NCI-H1092 (cell line): ENCODE measurements at regions not wholly inside any gene's neighbourhood (a gene's known extent, or its start where the extent isn't known, plus 50 kb on each side); places are given as distances from the start of the nearest gene placed in this dataset.
"Not testable (repeated sequence)": the region's sequence is repeated elsewhere in the genome, so short reads cannot be mapped to it uniquely, and the experiment has no call there.

Experiments
- DNase-seq: peaks from one replicate; lab custom pipeline; 2025; lab: John Stamatoyannopoulos, UW

DNA sequence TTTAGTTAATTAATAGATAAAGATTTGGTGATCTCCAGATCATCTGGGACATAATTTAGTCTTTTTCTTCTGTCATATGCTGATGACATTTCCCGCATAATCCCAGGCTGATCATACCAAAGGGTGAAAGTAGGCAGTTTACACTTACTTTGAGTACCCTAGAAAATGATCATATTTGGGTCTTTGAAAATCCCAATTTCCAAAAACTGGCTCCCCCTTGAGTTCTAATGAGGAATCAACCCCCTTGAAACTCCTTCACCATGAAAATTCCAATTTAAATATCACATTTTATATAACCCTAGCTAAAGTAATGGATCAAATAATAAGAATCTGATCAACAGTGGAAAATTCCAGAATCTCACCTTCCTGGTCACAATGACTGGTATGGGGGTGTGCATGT lies 223.4 kb downstream of the NAF1 start:
- DNase-seq, result no peak

DNA sequence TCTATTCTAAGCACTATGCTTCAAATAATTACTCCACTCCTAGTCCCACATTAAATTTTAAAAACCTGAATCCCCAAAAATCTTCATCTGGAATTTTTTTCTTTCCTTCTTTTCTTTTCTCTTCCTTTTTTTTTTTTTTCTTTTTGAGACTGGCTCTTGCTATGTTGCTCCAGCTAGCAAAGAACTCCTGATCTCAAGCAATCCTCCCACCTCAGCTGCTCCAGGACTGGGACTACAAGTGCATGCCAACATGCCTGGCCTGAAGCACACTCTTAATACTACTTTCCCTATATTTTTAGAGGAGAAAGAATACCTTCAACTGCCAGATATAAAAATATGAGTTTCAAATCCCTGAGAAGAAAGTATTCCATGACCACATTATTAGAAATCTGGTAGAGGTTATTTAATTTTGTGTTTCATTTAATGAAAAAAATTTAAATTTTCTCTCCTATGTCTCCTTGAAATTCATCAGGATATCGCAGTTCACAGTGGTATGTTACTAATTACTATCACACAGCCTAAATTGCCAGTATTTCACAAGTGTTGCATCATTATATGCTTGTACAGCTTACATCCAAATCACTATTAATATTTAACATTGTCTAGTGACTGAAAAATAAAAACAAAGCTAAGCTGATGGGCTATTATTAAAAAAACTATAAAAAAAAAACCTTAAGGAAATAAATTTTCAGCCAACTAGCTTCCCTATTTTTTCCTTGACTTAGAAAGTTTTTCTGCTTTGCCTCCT lies 227.8 kb downstream of the NAF1 start:
- no peak for DNase-seq

DNA sequence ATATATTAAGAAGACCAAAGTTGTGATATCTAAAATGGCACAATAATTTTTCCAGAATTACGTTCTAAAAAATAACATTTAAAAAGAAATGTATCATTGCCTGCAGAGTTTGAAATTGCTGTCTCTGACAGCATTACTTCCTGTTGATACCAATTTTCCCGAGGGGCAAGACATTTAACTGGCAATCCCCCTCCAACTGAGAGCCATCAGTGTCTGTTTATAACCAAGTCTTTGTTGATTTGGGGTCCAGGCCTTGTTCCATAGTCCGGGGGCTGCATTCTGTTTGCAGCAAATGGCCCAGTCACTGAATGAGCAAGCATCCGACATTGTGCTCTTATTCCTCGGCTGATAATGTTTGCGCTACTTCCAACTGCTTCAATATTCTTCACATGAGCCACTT lies 231.5 kb downstream of the NAF1 start:
- no peak for DNase-seq

DNA sequence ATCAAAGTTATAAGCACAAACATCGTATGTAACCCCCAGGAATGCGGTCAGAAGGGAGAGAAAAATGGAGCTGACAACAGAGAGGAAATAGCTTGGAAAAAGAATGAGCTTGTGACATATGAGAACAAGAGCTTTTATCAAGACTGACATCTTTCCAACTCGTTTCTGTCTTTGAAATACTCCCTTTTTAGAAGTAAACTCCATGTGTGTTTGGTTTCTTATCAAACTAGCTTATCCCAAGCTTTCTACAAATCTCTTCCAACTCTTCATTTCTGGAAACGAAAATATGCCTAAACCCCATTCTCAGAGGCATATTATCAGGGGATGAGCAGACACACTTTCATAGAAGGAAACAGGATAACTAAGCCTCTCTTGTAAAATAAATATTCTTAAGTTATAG lies 235.4 kb downstream of the NAF1 start:
- DNase-seq, result no peak

DNA sequence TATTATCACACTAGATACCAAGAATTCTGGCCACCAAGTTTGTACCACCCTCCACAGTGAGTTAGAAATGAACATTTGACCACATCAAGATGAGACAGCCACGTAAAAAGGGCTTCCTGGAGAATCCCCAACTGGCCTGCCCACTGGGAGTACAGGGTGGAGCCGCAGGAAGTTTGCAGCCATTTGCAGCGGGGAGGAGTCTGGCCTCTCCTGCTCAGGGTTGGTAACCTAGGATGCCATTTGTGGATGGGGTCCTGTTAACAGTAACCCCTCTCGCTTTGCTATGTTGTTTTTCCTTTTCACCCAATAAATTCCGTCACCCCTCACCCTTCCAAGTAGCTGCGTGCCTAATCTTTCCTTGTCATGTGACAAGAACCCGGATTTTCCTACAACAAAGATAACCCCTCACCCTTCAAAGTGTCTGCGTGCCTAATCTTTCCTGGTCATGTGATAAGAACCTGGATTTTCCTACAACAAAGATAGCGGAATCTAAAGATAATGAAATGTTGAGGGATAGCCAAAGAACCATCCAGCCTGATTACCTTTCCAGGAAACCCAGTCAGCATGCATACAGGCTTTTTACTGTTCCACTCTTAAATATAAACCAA lies 245.4 kb downstream of the NAF1 start:
- DNase-seq, result no peak

DNA sequence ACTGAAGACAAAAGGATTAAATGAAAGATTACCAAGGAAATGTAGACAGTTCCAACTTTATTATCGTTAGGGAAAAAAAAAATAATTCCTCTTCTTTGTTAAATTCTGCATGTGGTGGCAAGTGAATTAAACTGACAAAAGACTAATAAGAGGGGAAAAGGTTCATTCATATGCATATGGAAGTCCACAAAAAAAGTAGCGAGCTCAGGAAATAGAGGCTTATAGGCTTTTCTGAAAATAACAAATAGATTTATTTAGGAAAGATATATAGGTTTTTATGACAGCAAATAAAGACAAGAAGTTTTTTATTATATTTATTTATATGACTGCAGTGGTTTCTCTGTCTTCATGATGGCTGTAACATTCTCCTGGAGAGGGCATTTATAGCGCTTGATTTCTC lies 246.0 kb downstream of the NAF1 start:
- no peak for DNase-seq

DNA sequence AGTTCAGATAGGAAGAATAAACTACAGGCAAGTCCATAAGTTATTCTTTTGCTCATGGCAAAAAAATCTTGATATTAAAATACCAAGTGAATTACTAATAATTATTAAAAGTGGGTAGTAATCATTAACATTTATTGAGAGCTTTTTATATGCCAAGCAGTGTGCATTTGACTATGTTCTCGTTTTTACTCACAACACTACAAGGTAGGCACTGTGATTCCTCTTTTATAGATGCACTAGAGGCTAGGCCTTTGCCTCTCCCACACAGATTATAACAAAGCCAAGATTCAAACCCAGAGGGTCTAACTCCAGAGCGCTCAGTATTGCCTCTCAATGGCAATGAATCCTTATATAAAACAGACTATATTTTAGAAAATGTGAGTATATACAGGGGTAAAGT lies 254.2 kb downstream of the NAF1 start:
- DNase-seq, result no peak

DNA sequence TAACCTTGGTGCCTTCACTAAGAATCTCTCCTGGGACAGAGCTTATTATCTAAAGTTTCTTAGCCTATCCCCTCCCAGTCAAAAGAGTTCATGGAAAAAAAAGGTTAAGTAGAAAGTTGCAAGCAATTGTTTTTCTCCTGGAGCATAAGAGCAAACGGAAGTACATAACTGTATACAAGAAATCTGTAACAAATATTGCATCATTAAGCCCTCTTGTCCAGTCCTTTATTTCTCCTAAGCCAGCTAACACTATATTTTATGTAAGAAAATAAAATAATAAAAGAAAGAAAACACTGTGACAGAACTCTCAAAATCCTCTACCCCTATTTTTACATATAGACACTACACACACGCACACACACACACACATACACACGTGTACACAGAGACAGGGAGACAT lies 255.3 kb downstream of the NAF1 start:
- DNase-seq, result no peak

DNA sequence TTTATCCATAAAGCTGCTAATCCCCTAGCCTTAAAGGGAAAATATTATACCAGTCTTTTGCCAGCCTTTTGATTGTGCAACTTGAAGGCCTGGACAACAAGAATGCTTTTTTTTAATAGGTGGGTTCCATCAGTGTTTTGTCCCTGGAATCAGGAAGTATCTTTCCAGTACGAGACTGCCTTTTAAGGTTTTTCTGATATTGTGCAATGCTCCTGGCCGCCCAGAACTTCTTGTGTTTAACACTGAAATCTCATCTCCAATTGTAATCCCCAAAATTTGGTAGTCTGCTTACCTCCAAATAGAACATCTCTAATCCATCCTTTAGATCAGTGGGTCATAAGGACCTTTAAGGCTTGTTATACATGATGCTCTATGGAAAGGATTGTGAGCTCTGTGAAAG lies 256.7 kb downstream of the NAF1 start:
- no peak for DNase-seq

DNA sequence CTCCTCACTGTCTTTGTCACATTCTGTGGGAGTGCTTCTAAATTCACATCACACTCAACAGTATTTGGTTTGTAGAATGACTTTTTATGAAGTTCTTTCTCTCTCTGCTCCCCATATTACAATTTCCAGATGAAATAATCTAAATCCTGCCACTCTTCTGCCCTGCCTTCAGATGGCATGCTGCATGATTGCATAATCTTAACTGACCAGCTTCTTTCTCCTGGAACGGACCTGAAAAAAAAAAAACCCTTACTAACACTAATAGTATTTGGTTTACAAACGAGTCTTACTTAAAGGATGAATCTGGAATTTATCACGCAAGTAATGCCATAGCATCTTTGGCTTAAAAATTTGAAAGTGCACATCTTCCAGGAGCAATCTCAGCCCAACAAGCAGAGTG lies 272.3 kb downstream of the NAF1 start:
- DNase-seq, result no peak

DNA sequence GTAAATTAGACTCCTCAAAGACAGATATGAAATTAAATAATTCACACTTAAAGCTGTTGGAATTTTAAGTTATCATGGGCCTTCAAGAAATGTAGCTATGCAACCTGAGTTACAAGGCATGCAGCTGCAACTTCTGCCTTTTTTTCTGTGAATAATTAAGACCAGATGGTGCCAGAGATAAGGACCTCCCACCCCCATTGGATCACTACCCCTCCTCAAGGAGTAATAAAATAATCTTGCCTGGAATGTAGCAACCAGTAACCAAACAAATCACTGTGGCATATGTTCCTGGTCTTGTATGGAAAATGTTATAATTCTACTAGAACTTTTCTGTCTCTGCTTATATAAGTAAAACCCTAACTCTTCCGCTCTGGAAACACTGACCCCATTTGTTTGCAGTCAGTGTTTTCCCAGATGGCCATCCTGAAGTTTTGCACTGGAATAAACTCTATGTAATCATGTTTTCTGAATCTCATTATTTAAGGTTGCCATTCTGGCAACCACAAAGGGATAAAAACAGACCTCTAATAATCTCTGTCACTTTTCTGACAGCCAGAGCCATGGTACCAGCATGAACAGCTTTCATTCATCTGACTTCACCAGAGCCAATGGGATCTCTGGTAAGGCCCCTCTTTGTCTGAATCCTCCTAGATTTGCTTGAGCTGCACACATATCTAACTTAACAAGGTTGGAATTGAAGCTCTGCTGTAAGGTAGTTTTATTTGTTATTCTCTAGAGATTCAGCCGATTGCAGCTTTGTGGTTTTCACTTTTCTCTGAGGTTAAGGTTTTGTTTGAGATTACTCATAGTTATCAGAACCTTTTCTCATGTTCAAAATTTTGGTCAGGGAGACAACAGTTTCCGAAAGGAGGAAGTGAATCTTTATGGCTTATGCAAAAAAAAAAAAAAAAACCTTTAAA lies 274.6 kb downstream of the NAF1 start:
- no peak for DNase-seq

DNA sequence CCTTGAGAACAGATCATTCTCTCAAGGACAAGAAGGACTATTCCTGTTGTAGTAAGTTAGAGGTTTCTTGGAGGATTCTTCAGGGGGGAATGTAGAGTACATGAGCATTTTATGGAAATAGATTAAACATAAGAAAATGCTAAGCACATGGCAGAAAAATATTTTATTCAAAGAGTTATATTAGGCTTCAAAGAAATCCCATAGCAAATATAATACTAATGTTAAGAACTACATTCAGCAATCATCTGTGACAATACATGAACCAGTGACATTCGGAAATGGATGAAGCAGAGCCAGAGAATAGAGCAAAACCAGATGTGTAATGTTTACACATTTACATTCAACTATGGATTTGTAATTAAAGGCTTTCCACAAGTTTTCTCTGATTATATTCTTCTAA lies 288.6 kb downstream of the NAF1 start:
- no peak for DNase-seq

DNA sequence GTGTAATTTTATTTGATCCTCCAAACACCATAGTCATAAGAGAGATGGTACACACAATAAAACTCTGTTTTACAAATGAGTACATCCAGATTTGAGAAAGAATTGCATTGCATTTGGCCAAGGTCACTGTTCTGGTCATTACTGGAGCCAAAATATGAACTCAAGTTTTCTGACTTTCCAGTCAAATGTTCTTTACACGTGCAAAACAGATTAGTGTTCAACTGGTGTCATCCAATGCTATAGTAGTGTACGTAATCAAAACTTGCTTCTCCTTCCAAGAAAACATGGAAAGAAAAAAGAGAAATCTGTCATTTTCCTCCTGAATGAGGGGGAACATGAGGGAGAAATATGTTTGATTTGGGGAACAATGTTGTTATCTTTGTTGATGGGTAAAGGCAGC lies 291.9 kb downstream of the NAF1 start:
- DNase-seq, result no peak

DNA sequence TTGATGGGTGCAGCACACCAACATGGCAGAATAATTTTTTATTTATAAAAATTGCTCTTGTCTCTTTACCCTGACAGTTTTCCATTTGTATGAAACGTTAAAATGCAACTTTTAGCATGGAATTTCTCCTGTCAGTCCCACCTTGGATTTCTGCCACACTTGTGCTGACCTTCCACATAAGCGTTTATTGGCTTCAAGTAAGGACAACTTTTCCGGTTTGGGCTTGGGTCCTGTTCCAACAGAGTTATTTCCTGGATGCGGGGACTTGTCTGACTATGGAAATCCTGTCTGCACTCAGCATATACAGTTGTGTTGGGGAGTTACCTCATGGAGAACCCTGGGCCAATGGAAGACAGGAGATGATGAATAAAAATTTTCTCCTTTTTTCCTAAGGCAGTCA lies 294.7 kb downstream of the NAF1 start:
- DNase-seq, result no peak

DNA sequence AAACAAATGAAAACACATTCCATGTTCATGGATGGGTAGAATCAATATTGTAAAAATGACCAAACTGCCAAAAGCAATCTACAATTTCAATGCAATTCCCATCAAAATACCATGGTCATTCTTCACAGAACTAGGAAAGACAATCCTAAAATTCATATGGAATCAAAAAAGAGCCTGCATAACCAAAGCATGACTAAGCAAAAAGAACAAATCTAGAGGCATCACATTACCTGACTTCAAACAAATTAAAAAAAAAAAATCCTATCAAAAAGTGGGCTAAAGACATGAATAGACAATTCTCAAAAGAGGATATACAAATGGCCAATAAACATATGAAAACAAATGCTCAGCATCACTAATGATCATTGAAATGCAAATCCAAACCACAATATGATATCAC lies 297.5 kb downstream of the NAF1 start:
- no peak for DNase-seq

DNA sequence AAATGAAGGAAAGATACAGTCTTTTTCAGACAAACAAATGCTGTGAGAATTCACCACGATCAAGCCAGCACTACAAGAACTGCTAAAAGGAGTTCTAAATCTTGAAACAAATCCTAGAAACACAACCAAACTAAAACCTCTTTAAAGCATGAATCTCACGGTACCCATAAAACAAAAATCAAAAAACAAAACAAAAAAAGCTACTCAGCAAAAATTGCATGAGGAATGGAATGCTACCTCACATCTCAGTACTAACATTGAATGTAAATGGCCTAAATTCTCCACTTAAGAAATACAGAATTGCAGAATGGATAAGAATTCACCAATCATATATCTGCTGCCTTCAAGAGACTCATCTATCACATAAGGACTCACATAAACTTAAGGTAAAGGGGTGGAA lies 300.1 kb downstream of the NAF1 start:
- DNase-seq, result no peak

DNA sequence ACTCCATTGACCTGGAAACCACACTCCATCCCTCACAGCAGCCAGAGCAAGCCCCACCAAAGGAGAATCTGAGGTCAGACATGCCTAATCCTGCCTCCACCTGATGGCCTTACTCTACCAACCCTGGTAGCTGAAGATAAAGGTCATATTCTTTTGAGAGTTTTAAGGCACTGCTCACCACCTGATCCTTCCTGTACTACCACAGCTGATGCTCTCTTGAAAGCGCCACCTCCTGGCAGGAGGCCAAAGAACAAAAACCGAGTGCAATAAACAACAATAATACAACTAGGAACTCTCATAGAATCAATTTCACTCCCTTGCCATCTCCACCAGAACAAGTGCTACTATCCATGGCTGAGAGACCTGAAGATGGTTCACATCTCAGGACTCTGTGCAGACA lies 301.6 kb downstream of the NAF1 start:
- no peak for DNase-seq

DNA sequence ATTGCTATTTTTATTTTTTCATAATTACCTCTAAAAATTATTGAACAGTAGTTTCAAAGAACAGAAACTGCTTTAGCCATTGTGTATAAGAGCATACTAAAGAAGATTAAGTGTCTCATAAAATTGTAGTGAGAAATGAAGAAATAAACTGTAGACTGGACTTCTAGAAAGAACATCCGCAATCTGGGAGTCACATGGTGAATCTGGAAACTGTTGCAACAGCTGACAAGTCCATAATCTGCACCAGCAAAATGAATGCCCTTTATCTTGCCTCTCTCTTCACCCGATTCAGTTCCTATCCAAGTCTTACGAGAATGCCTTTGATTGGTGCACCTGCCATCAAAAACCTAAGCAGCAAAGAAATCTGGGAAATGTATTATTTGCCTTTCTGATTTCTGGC lies 312.9 kb downstream of the NAF1 start:
- DNase-seq, result no peak

DNA sequence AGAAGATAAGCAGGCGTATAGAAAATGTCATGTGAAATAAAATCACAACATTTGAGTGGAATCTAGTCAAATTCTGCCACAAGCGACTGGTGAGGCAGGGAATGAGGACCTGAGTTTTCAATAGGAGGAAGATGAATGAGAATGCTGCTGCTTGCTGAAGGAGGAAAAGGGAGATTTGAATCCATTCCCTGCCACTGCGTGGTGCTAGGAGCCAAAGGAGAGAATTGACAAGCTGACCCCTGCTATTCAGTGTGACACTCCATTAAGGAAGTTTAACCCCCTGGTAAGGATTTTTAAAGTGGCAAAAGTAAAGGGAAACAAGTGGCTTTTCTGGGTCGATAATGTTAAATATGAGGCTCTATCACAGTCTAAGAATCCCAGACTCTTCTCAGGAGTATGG lies 314.0 kb downstream of the NAF1 start:
- no peak for DNase-seq

DNA sequence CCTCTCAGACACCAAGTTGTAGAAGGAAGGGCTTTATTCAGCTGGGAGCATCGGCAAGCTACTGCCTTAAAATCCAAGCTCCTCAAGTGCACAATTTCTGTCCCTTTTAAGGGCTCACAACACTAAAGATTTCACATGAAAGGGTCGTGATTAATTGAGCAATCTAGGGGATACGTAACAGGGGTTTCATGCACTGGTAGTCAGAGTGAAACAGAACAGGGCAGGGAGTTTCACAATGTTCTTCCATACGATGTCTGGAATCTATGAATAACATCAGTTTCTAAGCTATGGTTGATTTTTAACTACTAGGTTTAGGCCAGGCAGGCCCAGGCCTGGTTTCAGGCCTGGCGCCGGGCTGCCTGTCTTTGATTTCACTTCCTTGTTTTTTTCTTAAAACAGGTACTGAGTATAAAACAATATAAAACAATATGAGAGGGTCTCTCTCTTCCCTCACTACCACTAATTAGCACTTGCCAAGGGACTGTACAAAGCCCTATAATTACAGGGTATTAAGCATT lies 315.4 kb downstream of the NAF1 start:
- not testable (repeated sequence) for DNase-seq

DNA sequence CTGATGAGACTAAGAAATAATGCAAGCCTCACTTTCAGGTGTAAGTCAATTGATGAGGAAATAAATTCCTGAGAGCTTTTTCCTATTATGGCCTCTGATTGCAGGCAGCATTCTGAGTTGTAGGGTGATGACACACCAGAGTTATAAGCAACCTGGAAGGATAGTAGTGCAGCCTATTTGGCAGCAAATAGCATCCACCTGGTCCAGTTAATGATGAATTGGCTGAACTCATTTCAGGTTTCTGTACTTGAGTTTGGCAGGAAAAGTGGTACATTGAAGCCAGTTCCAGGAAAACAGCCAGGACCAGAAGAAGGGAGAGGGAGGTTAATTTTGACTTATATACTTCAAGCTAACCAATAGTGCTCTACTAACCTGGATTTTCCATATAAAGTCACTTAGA lies 316.8 kb downstream of the NAF1 start:
- no peak for DNase-seq

DNA sequence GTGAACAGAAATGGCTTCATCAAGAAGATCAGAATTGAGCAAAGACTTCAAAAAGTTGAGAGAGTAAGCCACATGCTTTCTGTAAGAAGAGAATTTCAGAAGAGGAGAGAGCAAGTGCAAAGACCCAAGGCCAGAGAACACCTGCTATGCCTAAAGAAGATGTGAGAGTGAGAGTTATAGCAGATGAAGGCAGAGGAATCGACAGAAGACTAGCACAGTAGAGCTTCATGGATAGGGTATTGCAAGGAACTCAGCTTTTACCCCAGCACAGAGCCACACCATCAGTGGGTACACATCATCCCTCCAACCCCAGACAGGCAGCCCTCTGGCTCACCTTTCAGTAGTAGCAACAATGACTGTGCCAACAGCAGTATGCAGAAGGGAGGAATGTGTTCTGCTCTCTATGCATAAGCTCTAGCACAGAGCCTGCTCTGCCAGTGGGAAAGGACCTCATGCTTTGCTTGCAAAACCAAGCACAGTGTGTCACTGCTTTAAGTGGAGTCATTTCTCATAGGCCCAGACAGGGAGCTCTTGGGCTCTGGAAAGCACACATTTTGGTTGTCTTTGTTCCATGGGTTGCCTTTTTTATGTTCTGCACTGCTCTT lies 318.6 kb downstream of the NAF1 start:
- DNase-seq, result no peak
